GM20000 (cell line): ENCODE measurements at regions not wholly inside any gene's neighbourhood (a gene's known extent, or its start where the extent isn't known, plus 50 kb on each side); places are given as distances from the start of the nearest gene placed in this dataset.

Source experiments
- DNase-seq: peaks from one replicate; pipeline ENCODE4 v3.0.0; 2012; ENCODE audit warnings: low spot score
- CTCF ChIP-seq: IDR thresholded peaks from 2 replicates; pipeline ENCODE4 v1.5.1; 2012; ENCODE audit warnings: mild to moderate bottlenecking, control low read depth; ENCODE audit errors: extremely low read depth, missing control alignments

GRCh38 chr2:217269701-217270484 is 410.0 kb upstream of the TNP1 start:
- DNase-seq, result no peak
- no peak for TF ChIP-seq CTCF

GRCh38 chr2:217268978-217269377 is 409.1 kb upstream of the TNP1 start:
- TF ChIP-seq CTCF, result no peak
- DNase-seq, result no peak

- no peak for DNase-seq
- TF ChIP-seq CTCF, result no peak
These were observed 407.9 kb upstream of the TNP1 start for GRCh38 chr2:217267758-217268157.

GRCh38 chr2:217263756-217264155 is 403.9 kb upstream of the TNP1 start:
- no peak for TF ChIP-seq CTCF
- no peak for DNase-seq

GRCh38 chr2:217262911-217263310 is 403.0 kb upstream of the TNP1 start:
- DNase-seq, result no peak
- no peak for TF ChIP-seq CTCF

- no peak for TF ChIP-seq CTCF
- DNase-seq, result no peak
These were observed 401.6 kb upstream of the TNP1 start for GRCh38 chr2:217261452-217261851.

GRCh38 chr2:217260441-217261115 is 400.7 kb upstream of the TNP1 start:
- DNase-seq, result no peak
- no peak for TF ChIP-seq CTCF
